GM23338 (cell line): ENCODE measurements at regions not wholly inside any gene's neighbourhood (a gene's known extent, or its start where the extent isn't known, plus 50 kb on each side); places are given as distances from the start of the nearest gene placed in this dataset.

Source experiments
- ATAC-seq: fragments of 200-7000 bp; cut with Tn5 transposase; 3 replicates; pipeline ENCODE4 v1.9.1; 2020
- DNase-seq: peaks from one replicate; pipeline ENCODE4 v3.0.0-alpha.2; 2015; ENCODE audit warnings: low spot score
- H2AFZ ChIP-seq: fragments of 200-600 bp; sonication (generic); 2 replicates; pipeline ENCODE4 v1.8.0; 2016; ENCODE audit warnings: antibody characterized with exemption, mild to moderate bottlenecking, moderate library complexity
- H3F3A ChIP-seq: fragments of 200-600 bp; sonication (generic); replicated peaks from 2 replicates; pipeline ENCODE4 v1.8.0; 2017; ENCODE audit warnings: antibody characterized with exemption, mixed run types, low read depth
- H3K27ac ChIP-seq: fragments of 200-600 bp; sonication (generic); 2 replicates; pipeline ENCODE4 v1.6.1; 2016; ENCODE audit warnings: low read depth
- H3K27me3 ChIP-seq: fragments of 200-600 bp; sonication (generic); 2 replicates; pipeline ENCODE4 v1.8.0; 2016; ENCODE audit warnings: mild to moderate bottlenecking, mixed run types, moderate library complexity; ENCODE audit not compliant: insufficient read depth
- H3K36me3 ChIP-seq: fragments of 200-600 bp; sonication (generic); 2 replicates; pipeline ENCODE4 v1.8.0; 2016; ENCODE audit warnings: mild to moderate bottlenecking; ENCODE audit not compliant: insufficient read depth
- H3K4me1 ChIP-seq: fragments of 200-600 bp; sonication (generic); 2 replicates; pipeline ENCODE4 v1.8.0; 2016; ENCODE audit warnings: mild to moderate bottlenecking, moderate library complexity; ENCODE audit not compliant: insufficient read depth
- H3K4me2 ChIP-seq: fragments of 200-600 bp; sonication (generic); 2 replicates; pipeline ENCODE4 v1.7.1; 2017; ENCODE audit warnings: mixed run types
- H3K4me3 ChIP-seq: fragments of 200-600 bp; sonication (generic); 2 replicates; pipeline ENCODE4 v1.6.1; 2016; ENCODE audit warnings: mixed run types
- H3K79me2 ChIP-seq: fragments of 200-600 bp; sonication (generic); replicated peaks from 2 replicates; pipeline ENCODE4 v1.8.0; 2017; ENCODE audit warnings: mild to moderate bottlenecking; ENCODE audit not compliant: insufficient read depth
- H3K9me2 ChIP-seq: fragments of 200-600 bp; sonication (generic); 2 replicates; pipeline ENCODE4 v1.8.0; 2017; ENCODE audit not compliant: insufficient read depth
- H4K20me1 ChIP-seq: fragments of 200-600 bp; sonication (generic); replicated peaks from 2 replicates; pipeline ENCODE4 v1.8.0; 2017; ENCODE audit warnings: mild to moderate bottlenecking; ENCODE audit not compliant: insufficient read depth
- H3K27ac Mint-ChIP-seq: 2 replicates; pipeline ENCODE4 v1.8.0; 2020; ENCODE audit warnings: inconsistent platforms, mild to moderate bottlenecking, moderate library complexity, mixed read lengths
- H3K27me3 Mint-ChIP-seq: 3 replicates; pipeline ENCODE4 v1.8.0; 2022; ENCODE audit warnings: low read depth, mild to moderate bottlenecking, moderate library complexity, mixed read lengths, inconsistent platforms; ENCODE audit not compliant: insufficient read depth, poor library complexity
- H3K36me3 Mint-ChIP-seq: 3 replicates; pipeline ENCODE4 v1.8.0; 2021; ENCODE audit warnings: low read depth, mild to moderate bottlenecking, inconsistent platforms, moderate library complexity, mixed read lengths
- H3K4me1 Mint-ChIP-seq: 3 replicates; pipeline ENCODE4 v1.8.0; 2020; ENCODE audit warnings: mild to moderate bottlenecking, inconsistent platforms, mixed read lengths
- H3K4me3 Mint-ChIP-seq: 3 replicates; pipeline ENCODE4 v1.8.0; 2021; ENCODE audit warnings: moderate library complexity, mild to moderate bottlenecking, inconsistent platforms, mixed read lengths
- H3K9me3 Mint-ChIP-seq: 3 replicates; pipeline ENCODE4 v1.8.0; 2020; ENCODE audit warnings: moderate library complexity, mild to moderate bottlenecking, inconsistent platforms, mixed read lengths
- CREB1 ChIP-seq: fragments of 250-450 bp; sonication (Bioruptor Pico); IDR thresholded peaks from 2 replicates; pipeline ENCODE4 v1.5.0; 2020; ENCODE audit warnings: low read depth, mild to moderate bottlenecking, moderate library complexity
- CTCF ChIP-seq, 2 experiments: fragments of 200-600 bp in 1 of 2; sonication (generic) in 1 of 2; conservative IDR thresholded peaks; 2 replicates each; pipeline versions ENCODE4 v1.5.1 to v1.6.1; 2016 to 2017; ENCODE audit warnings: antibody characterized with exemption in 2 of 2, low read depth in 2 of 2, mild to moderate bottlenecking in 2 of 2, moderate library complexity in 1 of 2
- ETS1 ChIP-seq: IDR thresholded peaks from 2 replicates; pipeline ENCODE4 v1.6.1; 2016; ENCODE audit warnings: antibody characterized with exemption
- EZH2 ChIP-seq: fragments of 200-600 bp; sonication (generic); IDR thresholded peaks from one replicate; pipeline ENCODE4 v1.8.0; 2017; ENCODE audit warnings: antibody characterized with exemption, mild to moderate bottlenecking, low read depth; ENCODE audit not compliant: unreplicated experiment
- EZH2phosphoT487 ChIP-seq: fragments of 200-600 bp; sonication (generic); IDR thresholded peaks from one replicate; pipeline ENCODE4 v1.8.1; 2018; ENCODE audit warnings: antibody characterized with exemption; ENCODE audit not compliant: unreplicated experiment
- JUNB ChIP-seq: IDR thresholded peaks from one replicate; pipeline ENCODE4 v1.6.1; 2016; ENCODE audit warnings: antibody characterized with exemption; ENCODE audit not compliant: unreplicated experiment
- NANOG ChIP-seq: IDR thresholded peaks from 2 replicates; pipeline ENCODE4 v1.6.1; 2016; ENCODE audit warnings: antibody characterized with exemption, borderline replicate concordance
- POLR2AphosphoS5 ChIP-seq: IDR thresholded peaks from 2 replicates; pipeline ENCODE4 v1.6.1; 2016; ENCODE audit warnings: antibody characterized with exemption, low read depth
- REST ChIP-seq: IDR thresholded peaks from one replicate; pipeline ENCODE4 v1.6.1; 2018; ENCODE audit warnings: antibody characterized with exemption; ENCODE audit not compliant: unreplicated experiment
- STAT1 ChIP-seq: IDR thresholded peaks from one replicate; pipeline ENCODE4 v1.6.1; 2016; ENCODE audit warnings: antibody characterized with exemption; ENCODE audit not compliant: unreplicated experiment
- ZNF114 ChIP-seq: fragments of 250-450 bp; sonication (Bioruptor Pico); IDR thresholded peaks from 2 replicates; pipeline ENCODE4 v1.5.0; 2020; ENCODE audit warnings: mild to moderate bottlenecking, moderate library complexity
- ZNF331 ChIP-seq: fragments of 250-450 bp; sonication (Bioruptor Pico); IDR thresholded peaks from 2 replicates; pipeline ENCODE4 v1.5.0; 2020; ENCODE audit warnings: low read depth, mild to moderate bottlenecking, moderate library complexity
- ZNF462 ChIP-seq: fragments of 250-450 bp; sonication (Bioruptor Pico); IDR thresholded peaks from 2 replicates; pipeline ENCODE4 v1.5.0; 2020; ENCODE audit warnings: mild to moderate bottlenecking, moderate library complexity

- H4K20me1 ChIP-seq, result no peaks in the 10 kb centered on the region
- H3K4me3 Mint-ChIP-seq, result no peak overlapping the region
- TF ChIP-seq JUNB (no peak), STAT1 (no peak), POLR2AphosphoS5 (no peak), ETS1 (no peak), EZH2 (no peak), ZNF462 (CRISPR knock-in tag) (no peak), ZNF331 (CRISPR knock-in tag) (no peak), CREB1 (CRISPR knock-in tag) (no peak), NANOG (no peak), EZH2phosphoT487 (no peak), ZNF114 (no peak), CTCF (conservative IDR thresholded peaks at IDR 0.05; ENCODE audit: low read depth in 2 of 2) (no peak), REST (no peak)
- H3K9me3 Mint-ChIP-seq, result no peaks in the 10 kb centered on the region
- H3K4me3 ChIP-seq, result no peak overlapping the region
- no peak overlapping the region for H3K27ac ChIP-seq
- H3K4me1 ChIP-seq, result no peaks in the 10 kb centered on the region
- H2AFZ ChIP-seq, result peak overlapping the region; percentile 90
- H3K9me2 ChIP-seq, result no peaks in the 10 kb centered on the region; the same call in 1 of the 2 replicates
- no peaks in the 10 kb centered on the region for H3K27me3 ChIP-seq
- peaks cover 2% of the 10 kb centered on the region for H3K4me1 Mint-ChIP-seq
- no peaks in the 10 kb centered on the region for H3K79me2 ChIP-seq
- ATAC-seq, result no peak
- H3K36me3 Mint-ChIP-seq, result no peaks in the 10 kb centered on the region
- no peaks in the 10 kb centered on the region for H3K36me3 ChIP-seq
- no peak for DNase-seq
- H3K4me2 ChIP-seq, result no peak overlapping the region
- H3K27ac Mint-ChIP-seq, result no peak overlapping the region
- no peaks in the 10 kb centered on the region for H3K27me3 Mint-ChIP-seq
- no peaks in the 10 kb centered on the region for H3F3A ChIP-seq
These were observed 258.1 kb downstream of the CLIC5 start for GRCh38 chr6:45757443-45758130.
